MM.1S (cell line): ENCODE measurements at regions not wholly inside any gene's neighbourhood (a gene's known extent, or its start where the extent isn't known, plus 50 kb on each side); places are given as distances from the start of the nearest gene placed in this dataset.

Source experiments
- DNase-seq: peaks from one replicate; pipeline ENCODE4 v3.0.0-alpha.2; 2015
- H2AFZ ChIP-seq: fragments of 300-600 bp; sonication (generic); 2 replicates; pipeline ENCODE4 v1.6.0; 2016; ENCODE audit warnings: antibody characterized with exemption, low read length
- H3F3A ChIP-seq: fragments of 300-600 bp; sonication (generic); 2 replicates; pipeline ENCODE4 v1.6.1; 2016; ENCODE audit warnings: mild to moderate bottlenecking, antibody characterized with exemption, low read length, moderate library complexity, mixed read lengths; ENCODE audit not compliant: insufficient read depth
- H3K27ac ChIP-seq: fragments of 300-600 bp; sonication (generic); 2 replicates; pipeline ENCODE4 v1.5.1; 2016; ENCODE audit warnings: mild to moderate bottlenecking, low read length
- H3K27me3 ChIP-seq: fragments of 300-600 bp; sonication (generic); replicated peaks from 2 replicates; pipeline ENCODE4 v1.6.0; 2016; ENCODE audit warnings: low read length; ENCODE audit not compliant: insufficient read depth
- H3K36me3 ChIP-seq: fragments of 300-600 bp; sonication (generic); replicated peaks from 2 replicates; pipeline ENCODE4 v1.6.1; 2016; ENCODE audit warnings: mild to moderate bottlenecking, low read length, mixed read lengths; ENCODE audit not compliant: insufficient read depth
- H3K4me1 ChIP-seq: fragments of 300-600 bp; sonication (generic); 2 replicates; pipeline ENCODE4 v1.6.1; 2016; ENCODE audit warnings: low read length, mixed read lengths
- H3K4me2 ChIP-seq: fragments of 300-600 bp; sonication (generic); 2 replicates; pipeline ENCODE4 v1.6.0; 2016; ENCODE audit warnings: low read depth, low read length
- H3K4me3 ChIP-seq: fragments of 300-600 bp; sonication (generic); 2 replicates; pipeline ENCODE4 v1.5.1; 2016; ENCODE audit warnings: low read length, mixed read lengths
- H3K79me2 ChIP-seq: fragments of 300-600 bp; sonication (generic); 2 replicates; pipeline ENCODE4 v1.6.1; 2016; ENCODE audit warnings: mixed run types, low read length, mixed read lengths
- H3K9ac ChIP-seq: fragments of 300-600 bp; sonication (generic); 2 replicates; pipeline ENCODE4 v1.6.1; 2016; ENCODE audit warnings: low read length, mixed read lengths
- H3K9me2 ChIP-seq: fragments of 300-600 bp; sonication (generic); replicated peaks from 2 replicates; pipeline ENCODE4 v1.6.1; 2016; ENCODE audit warnings: mild to moderate bottlenecking, low read length, mixed read lengths; ENCODE audit not compliant: insufficient read depth
- H3K9me3 ChIP-seq: fragments of 300-600 bp; sonication (generic); replicated peaks from 2 replicates; pipeline ENCODE4 v1.6.1; 2016; ENCODE audit warnings: mild to moderate bottlenecking, low read length, mixed read lengths; ENCODE audit not compliant: insufficient read depth
- H4K20me1 ChIP-seq: fragments of 300-600 bp; sonication (generic); 2 replicates; pipeline ENCODE4 v1.6.1; 2016; ENCODE audit warnings: mild to moderate bottlenecking, low read length, moderate library complexity, mixed read lengths; ENCODE audit not compliant: insufficient read depth
- EZH2 ChIP-seq: fragments of 300-600 bp; sonication (generic); optimal IDR thresholded peaks from 2 replicates; pipeline ENCODE3; 2017; ENCODE audit warnings: low read depth, mild to moderate bottlenecking, antibody characterized with exemption, low read length, mixed read lengths
- EZH2phosphoT487 ChIP-seq: fragments of 300-600 bp; sonication (generic); IDR thresholded peaks from 2 replicates; pipeline ENCODE4 v1.6.1; 2018; ENCODE audit warnings: antibody characterized with exemption, low read length
- TF ChIP-seq, protein P1 (sequence below): fragments of 300-600 bp; sonication (generic); IDR thresholded peaks from 2 replicates; pipeline ENCODE4 v1.5.1; 2016; ENCODE audit warnings: antibody characterized with exemption, low read length, mixed read lengths

DNA sequence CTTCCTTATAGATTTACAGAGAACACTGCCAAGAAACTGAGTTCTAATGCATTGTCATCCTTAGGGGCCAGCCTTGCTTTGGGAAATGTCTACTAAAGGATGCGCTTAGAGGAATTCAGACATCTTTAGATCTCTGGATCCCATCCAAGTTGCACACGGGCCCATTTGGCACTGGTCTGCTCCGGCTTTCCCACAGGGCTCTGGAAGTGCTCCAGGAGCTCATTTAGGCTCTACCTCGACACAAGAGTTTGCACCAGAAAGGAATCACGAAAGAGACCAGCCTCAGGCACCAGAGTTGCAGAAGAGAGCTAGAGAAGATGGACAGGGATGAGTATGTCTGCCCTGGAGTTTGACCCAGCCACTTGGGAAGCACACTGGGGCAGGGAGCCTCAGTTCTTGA lies 150.1 kb upstream of the TMEM72 start:
- Histone ChIP-seq H3K27ac (no peak overlapping the region), H3K9me2 (no peaks in the 10 kb centered on the region), H3K36me3 (no peaks in the 10 kb centered on the region), H3K4me1 (no peaks in the 10 kb centered on the region), H3K4me2 (no peak overlapping the region), H3K9ac (no peak overlapping the region), H3F3A (no peaks in the 10 kb centered on the region), H3K9me3 (no peaks in the 10 kb centered on the region), H3K4me3 (no peak overlapping the region), H3K27me3 (no peaks in the 10 kb centered on the region), H4K20me1 (no peaks in the 10 kb centered on the region), H2AFZ (no peak overlapping the region), H3K79me2 (no peaks in the 10 kb centered on the region)
- TF ChIP-seq EZH2 (no peak), EZH2phosphoT487 (no peak)
- TF ChIP-seq, protein P1, sequence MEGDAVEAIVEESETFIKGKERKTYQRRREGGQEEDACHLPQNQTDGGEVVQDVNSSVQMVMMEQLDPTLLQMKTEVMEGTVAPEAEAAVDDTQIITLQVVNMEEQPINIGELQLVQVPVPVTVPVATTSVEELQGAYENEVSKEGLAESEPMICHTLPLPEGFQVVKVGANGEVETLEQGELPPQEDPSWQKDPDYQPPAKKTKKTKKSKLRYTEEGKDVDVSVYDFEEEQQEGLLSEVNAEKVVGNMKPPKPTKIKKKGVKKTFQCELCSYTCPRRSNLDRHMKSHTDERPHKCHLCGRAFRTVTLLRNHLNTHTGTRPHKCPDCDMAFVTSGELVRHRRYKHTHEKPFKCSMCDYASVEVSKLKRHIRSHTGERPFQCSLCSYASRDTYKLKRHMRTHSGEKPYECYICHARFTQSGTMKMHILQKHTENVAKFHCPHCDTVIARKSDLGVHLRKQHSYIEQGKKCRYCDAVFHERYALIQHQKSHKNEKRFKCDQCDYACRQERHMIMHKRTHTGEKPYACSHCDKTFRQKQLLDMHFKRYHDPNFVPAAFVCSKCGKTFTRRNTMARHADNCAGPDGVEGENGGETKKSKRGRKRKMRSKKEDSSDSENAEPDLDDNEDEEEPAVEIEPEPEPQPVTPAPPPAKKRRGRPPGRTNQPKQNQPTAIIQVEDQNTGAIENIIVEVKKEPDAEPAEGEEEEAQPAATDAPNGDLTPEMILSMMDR: no peak
- DNase-seq: no peak

GRCh38 chr10:44763331-44763730 lies 147.8 kb upstream of the TMEM72 start:
- no peaks in the 10 kb centered on the region for H3K27me3 ChIP-seq
- no peaks in the 10 kb centered on the region for H3K4me1 ChIP-seq
- H3F3A ChIP-seq: no peaks in the 10 kb centered on the region
- no peaks in the 10 kb centered on the region for H4K20me1 ChIP-seq
- no peak overlapping the region for H3K4me3 ChIP-seq
- H3K9ac ChIP-seq: no peak overlapping the region
- no peaks in the 10 kb centered on the region for H3K9me3 ChIP-seq
- H3K36me3 ChIP-seq: no peaks in the 10 kb centered on the region
- H3K79me2 ChIP-seq: no peaks in the 10 kb centered on the region
- no peak overlapping the region for H2AFZ ChIP-seq
- no peak overlapping the region for H3K4me2 ChIP-seq
- TF ChIP-seq EZH2phosphoT487 (no peak), EZH2 (no peak)
- TF ChIP-seq, protein P1: no peak
- H3K27ac ChIP-seq: no peak overlapping the region
- no peaks in the 10 kb centered on the region for H3K9me2 ChIP-seq
- no peak for DNase-seq

GRCh38 chr10:44765299-44765698 lies 145.8 kb upstream of the TMEM72 start:
- TF ChIP-seq EZH2phosphoT487 (no peak), EZH2 (no peak)
- TF ChIP-seq, protein P1: no peak

More at GRCh38 chr10:44765299-44765698, 145.8 kb upstream of the TMEM72 start:
- Histone ChIP-seq H3K9ac (no peak overlapping the region), H3K27me3 (no peaks in the 10 kb centered on the region), H3K4me2 (no peak overlapping the region), H3K36me3 (no peaks in the 10 kb centered on the region), H3K79me2 (no peaks in the 10 kb centered on the region), H3F3A (no peaks in the 10 kb centered on the region), H3K4me3 (no peak overlapping the region), H3K9me3 (no peaks in the 10 kb centered on the region), H2AFZ (no peak overlapping the region), H3K27ac (no peak overlapping the region), H3K4me1 (no peaks in the 10 kb centered on the region), H4K20me1 (no peaks in the 10 kb centered on the region), H3K9me2 (no peaks in the 10 kb centered on the region)
- no peak for DNase-seq
